ENCODE measurements at regions not wholly inside any gene's neighbourhood (a gene's known extent, or its start where the extent isn't known, plus 50 kb on each side); places are given as distances from the start of the nearest gene placed in this dataset.

GRCh38 chr5:58153255-58153654 is 306.6 kb downstream of the PLK2 start:
- no peak for DNase-seq (ENCODE audit: low read depth in 2 of 2)

- DNase-seq (ENCODE audit: low read depth in 2 of 2): no peak
Observed at GRCh38 chr5:58151414-58151813, 308.5 kb downstream of the PLK2 start.

GRCh38 chr5:58150926-58151325 is 309.0 kb downstream of the PLK2 start:
- no peak for DNase-seq (ENCODE audit: low read depth in 2 of 2)

GRCh38 chr5:58149746-58150145 is 310.1 kb downstream of the PLK2 start:
- DNase-seq (ENCODE audit: low read depth in 2 of 2): no peak

GRCh38 chr5:58149345-58149744 is 310.5 kb downstream of the PLK2 start:
- no peak for DNase-seq (ENCODE audit: low read depth in 2 of 2)

GRCh38 chr5:58148254-58148775 is 311.6 kb downstream of the PLK2 start:
- DNase-seq (ENCODE audit: low read depth in 2 of 2): no peak

- no peak for DNase-seq (ENCODE audit: low read depth in 2 of 2)
Observed at GRCh38 chr5:58145397-58145934, 314.4 kb downstream of the PLK2 start.

- no peak for DNase-seq (ENCODE audit: low read depth in 2 of 2)
Observed at GRCh38 chr5:58143727-58144126, 316.2 kb downstream of the PLK2 start.

GRCh38 chr5:58143181-58143580 is 316.7 kb downstream of the PLK2 start:
- no peak for DNase-seq (ENCODE audit: low read depth in 2 of 2)

GRCh38 chr5:58138791-58139190 is 321.1 kb downstream of the PLK2 start:
- no peak for DNase-seq (ENCODE audit: low read depth in 2 of 2)

- DNase-seq (ENCODE audit: low read depth in 2 of 2): no peak
Observed at GRCh38 chr5:58136406-58136805, 323.5 kb downstream of the PLK2 start.

- DNase-seq (ENCODE audit: low read depth in 2 of 2): no peak
Observed at GRCh38 chr5:58135571-58136335, 324.1 kb downstream of the PLK2 start.

- DNase-seq (ENCODE audit: low read depth in 2 of 2): no peak
Observed at GRCh38 chr5:58133631-58134296, 326.1 kb downstream of the PLK2 start.

GRCh38 chr5:58133216-58133615 is 326.7 kb downstream of the PLK2 start:
- DNase-seq (ENCODE audit: low read depth in 2 of 2): no peak

GRCh38 chr5:58127255-58128220 is 332.3 kb downstream of the PLK2 start:
- no peak for DNase-seq (ENCODE audit: low read depth in 2 of 2)

- DNase-seq (ENCODE audit: low read depth in 2 of 2): no peak
Observed at GRCh38 chr5:58123501-58123900, 336.4 kb downstream of the PLK2 start.

- DNase-seq (ENCODE audit: low read depth in 2 of 2): no peak
Observed at GRCh38 chr5:58122848-58123392, 337.0 kb downstream of the PLK2 start.

- DNase-seq (ENCODE audit: low read depth in 2 of 2): no peak
Observed at GRCh38 chr5:58122157-58122556, 337.7 kb downstream of the PLK2 start.

- DNase-seq (ENCODE audit: low read depth in 2 of 2): no peak
Observed at GRCh38 chr5:58121391-58121790, 338.5 kb downstream of the PLK2 start.

GRCh38 chr5:58117542-58117941 is 342.3 kb downstream of the PLK2 start:
- DNase-seq (ENCODE audit: low read depth in 2 of 2): no peak

GRCh38 chr5:58116346-58116745 is 343.5 kb downstream of the PLK2 start:
- DNase-seq (ENCODE audit: low read depth in 2 of 2): no peak
